ENCODE measurements at regions not wholly inside any gene's neighbourhood (a gene's known extent, or its start where the extent isn't known, plus 50 kb on each side); places are given as distances from the start of the nearest gene placed in this dataset.

- TF ChIP-seq, protein P1, sequence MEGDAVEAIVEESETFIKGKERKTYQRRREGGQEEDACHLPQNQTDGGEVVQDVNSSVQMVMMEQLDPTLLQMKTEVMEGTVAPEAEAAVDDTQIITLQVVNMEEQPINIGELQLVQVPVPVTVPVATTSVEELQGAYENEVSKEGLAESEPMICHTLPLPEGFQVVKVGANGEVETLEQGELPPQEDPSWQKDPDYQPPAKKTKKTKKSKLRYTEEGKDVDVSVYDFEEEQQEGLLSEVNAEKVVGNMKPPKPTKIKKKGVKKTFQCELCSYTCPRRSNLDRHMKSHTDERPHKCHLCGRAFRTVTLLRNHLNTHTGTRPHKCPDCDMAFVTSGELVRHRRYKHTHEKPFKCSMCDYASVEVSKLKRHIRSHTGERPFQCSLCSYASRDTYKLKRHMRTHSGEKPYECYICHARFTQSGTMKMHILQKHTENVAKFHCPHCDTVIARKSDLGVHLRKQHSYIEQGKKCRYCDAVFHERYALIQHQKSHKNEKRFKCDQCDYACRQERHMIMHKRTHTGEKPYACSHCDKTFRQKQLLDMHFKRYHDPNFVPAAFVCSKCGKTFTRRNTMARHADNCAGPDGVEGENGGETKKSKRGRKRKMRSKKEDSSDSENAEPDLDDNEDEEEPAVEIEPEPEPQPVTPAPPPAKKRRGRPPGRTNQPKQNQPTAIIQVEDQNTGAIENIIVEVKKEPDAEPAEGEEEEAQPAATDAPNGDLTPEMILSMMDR (conservative IDR thresholded peaks at IDR 0.05 in 1 of 2, IDR thresholded peaks at IDR 0.05 in 1 of 2; ENCODE audit: low read depth in 1 of 2, low read length in 2 of 2), result no peak
- no peak for TF ChIP-seq EZH2 (IDR thresholded peaks at IDR 0.05; ENCODE audit: low read length, missing control alignments)
These were observed 98.7 kb downstream of the C16orf95 start for GRCh38 chr16:87218281-87219055.
